ENCODE measurements at regions not wholly inside any gene's neighbourhood (a gene's known extent, or its start where the extent isn't known, plus 50 kb on each side); places are given as distances from the start of the nearest gene placed in this dataset.
A peak's percentile ranks its signal among the peaks of the same experiment; 100 is the strongest.

GRCh38 chrX:49773993-49774392 lies 55.1 kb upstream of the PAGE4 start:
- no peak overlapping the region for H3K4me3 ChIP-seq
- no peaks in the 10 kb centered on the region for H3K36me3 ChIP-seq
- no peaks in the 10 kb centered on the region for H3K9me3 ChIP-seq (replicated peaks)
- no peaks in the 10 kb centered on the region for H3K27me3 ChIP-seq
- H3K4me1 ChIP-seq = no peaks in the 10 kb centered on the region
- H3K27ac ChIP-seq = no peak overlapping the region
- no peak for DNase-seq

DNA sequence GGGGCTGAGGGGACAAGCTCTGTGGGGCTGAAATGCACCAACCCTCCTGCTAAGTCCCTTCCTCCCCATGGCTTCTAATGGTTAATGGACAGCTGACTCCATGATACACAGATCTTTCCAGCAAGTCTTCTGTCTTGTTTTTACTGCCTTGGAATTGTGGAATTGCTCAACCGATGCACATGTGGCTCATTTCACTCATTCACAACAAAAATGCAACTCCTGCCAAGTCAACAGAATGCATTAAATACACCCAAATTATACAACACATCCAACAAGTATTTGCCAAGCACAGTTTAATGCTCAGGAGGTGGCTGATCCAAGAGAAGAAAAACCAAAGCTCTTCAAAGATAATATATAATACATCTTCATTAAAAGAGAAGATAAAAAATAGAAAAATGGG lies 61.9 kb upstream of the PAGE4 start:
- Histone ChIP-seq H3K4me3 (no peak overlapping the region), H3K36me3 (no peaks in the 10 kb centered on the region), H3K27ac (no peak overlapping the region), H3K27me3 (no peaks in the 10 kb centered on the region), H3K4me1 (no peaks in the 10 kb centered on the region), H3K9me3 (replicated peaks) (no peaks in the 10 kb centered on the region)
- DNase-seq = no peak

- no peaks in the 10 kb centered on the region for H3K9me3 ChIP-seq (replicated peaks)
- DNase-seq = no peak
- no peaks in the 10 kb centered on the region for H3K4me1 ChIP-seq
- no peaks in the 10 kb centered on the region for H3K36me3 ChIP-seq
- no peak overlapping the region for H3K4me3 ChIP-seq
- no peak overlapping the region for H3K27ac ChIP-seq
- H3K27me3 ChIP-seq = no peaks in the 10 kb centered on the region
Observed at GRCh38 chrX:49762175-49762720, 66.5 kb upstream of the PAGE1 start.

GRCh38 chrX:49761481-49761880 lies 65.7 kb upstream of the PAGE1 start:
- no peaks in the 10 kb centered on the region for H3K36me3 ChIP-seq
- H3K27ac ChIP-seq = no peak overlapping the region
- no peaks in the 10 kb centered on the region for H3K27me3 ChIP-seq
- H3K9me3 ChIP-seq (replicated peaks) = no peaks in the 10 kb centered on the region
- H3K4me1 ChIP-seq = no peaks in the 10 kb centered on the region
- DNase-seq = peak in 1 of 2 experiments; percentile 25
- H3K4me3 ChIP-seq = no peak overlapping the region

DNA sequence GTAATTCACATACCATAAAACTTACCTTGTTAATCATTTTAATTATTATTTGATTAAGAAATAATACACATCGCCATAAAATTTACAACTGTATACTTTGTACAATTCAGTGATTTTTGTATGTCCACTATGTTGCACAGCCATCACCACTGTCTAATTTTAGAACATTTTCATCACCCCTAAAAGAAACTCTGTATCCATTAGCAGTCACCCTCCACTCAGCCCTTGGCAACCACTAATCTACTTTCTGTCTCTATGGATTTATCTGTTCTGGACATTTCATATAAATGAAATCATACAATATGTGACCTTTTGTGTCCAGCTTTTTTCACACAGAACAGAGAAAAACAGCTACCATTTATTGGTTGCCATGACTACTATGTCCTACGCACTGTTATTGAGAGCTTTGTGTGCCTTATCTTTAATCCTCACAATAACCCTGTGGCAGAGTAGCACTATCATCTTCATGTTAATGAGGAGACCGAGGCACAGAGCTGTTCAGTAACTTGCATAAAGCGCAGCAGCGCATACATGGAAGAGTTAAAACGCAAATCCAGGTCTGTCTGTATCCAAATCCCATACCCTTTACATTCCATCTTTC lies 64.6 kb upstream of the PAGE1 start:
- DNase-seq = no peak
- Histone ChIP-seq H3K4me1 (no peaks in the 10 kb centered on the region), H3K27me3 (no peaks in the 10 kb centered on the region), H3K27ac (no peak overlapping the region), H3K9me3 (replicated peaks) (no peaks in the 10 kb centered on the region), H3K36me3 (no peaks in the 10 kb centered on the region), H3K4me3 (no peak overlapping the region)

DNA sequence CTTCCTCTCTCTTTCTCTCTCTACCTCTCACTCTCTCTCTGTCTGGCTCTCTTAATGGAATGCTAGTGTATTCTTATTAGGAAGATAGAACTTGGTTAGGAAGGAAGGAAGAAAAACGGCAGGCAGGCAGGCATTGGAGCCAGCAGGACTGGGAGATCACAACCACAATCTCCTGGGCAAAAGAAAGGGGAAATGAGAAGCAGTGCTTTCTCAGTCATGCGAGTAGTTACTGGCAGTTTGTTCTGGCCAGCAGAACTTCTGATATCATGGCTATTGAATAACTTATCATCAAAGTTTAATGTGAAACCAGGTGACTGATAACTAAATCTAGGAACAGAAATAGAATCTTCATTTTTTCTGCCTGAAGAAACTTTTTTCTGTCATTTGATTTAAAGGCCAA lies 60.9 kb upstream of the PAGE1 start:
- H3K27ac ChIP-seq = no peak overlapping the region
- H3K9me3 ChIP-seq (replicated peaks) = no peaks in the 10 kb centered on the region
- H3K4me1 ChIP-seq = no peaks in the 10 kb centered on the region
- no peak overlapping the region for H3K4me3 ChIP-seq
- H3K27me3 ChIP-seq = no peaks in the 10 kb centered on the region
- H3K36me3 ChIP-seq = no peaks in the 10 kb centered on the region
- DNase-seq = no peak

DNA sequence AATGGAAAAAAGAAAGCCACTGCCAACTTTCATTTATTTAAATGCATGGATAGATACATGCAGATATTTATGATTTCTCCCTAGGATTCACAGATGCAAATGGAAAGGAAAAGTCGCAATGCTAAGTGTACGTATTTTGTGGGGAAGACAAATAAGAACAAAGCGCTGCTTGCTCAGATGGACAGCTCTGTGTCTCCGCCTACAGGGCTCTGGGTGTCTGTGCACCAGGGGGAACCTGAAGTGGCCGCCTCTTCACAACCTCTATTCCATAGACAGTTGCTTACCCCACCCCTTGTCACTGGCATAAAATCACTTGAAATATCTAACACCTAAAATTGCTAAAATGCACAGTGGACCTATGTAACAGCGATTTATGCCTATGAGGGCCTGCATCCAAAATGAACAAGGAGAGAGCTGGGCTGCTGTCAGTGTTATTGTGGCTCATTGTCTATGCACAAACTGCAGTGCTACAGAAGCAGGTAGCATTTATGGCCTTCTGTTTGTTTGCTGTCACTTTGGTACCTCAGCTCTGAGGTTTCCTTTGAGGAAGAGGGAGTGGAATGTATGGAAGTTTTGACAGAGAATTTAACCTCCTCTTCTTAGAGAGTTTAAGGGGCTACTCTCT lies 58.6 kb upstream of the PAGE1 start:
- H3K27ac ChIP-seq = no peak overlapping the region
- H3K4me3 ChIP-seq = no peak overlapping the region
- no peaks in the 10 kb centered on the region for H3K36me3 ChIP-seq
- H3K4me1 ChIP-seq = no peaks in the 10 kb centered on the region
- peak; percentile 8 to 45 for DNase-seq
- H3K9me3 ChIP-seq (replicated peaks) = no peaks in the 10 kb centered on the region
- no peaks in the 10 kb centered on the region for H3K27me3 ChIP-seq

DNA sequence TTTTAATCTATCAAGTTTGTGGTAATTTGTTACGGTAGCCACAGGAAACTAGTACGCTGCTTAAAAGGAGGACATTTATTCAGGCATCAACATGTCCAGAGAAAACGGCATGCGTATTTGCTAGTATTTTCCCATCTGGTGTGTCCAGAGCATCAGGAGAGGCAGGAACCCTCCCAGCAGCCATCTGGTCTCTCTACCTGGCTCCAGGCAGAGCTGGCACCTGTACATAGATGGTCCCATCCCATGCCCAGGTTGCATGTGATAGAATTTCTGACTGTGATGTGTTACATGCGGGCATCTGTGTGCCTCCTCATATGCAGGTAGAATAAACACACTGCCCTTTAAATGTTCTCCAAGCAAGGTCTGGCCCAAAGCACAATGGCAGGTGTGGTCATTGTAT lies 57.9 kb upstream of the PAGE1 start:
- no peak for DNase-seq
- Histone ChIP-seq H3K27ac (no peak overlapping the region), H3K4me3 (no peak overlapping the region), H3K36me3 (no peaks in the 10 kb centered on the region), H3K27me3 (no peaks in the 10 kb centered on the region), H3K4me1 (no peaks in the 10 kb centered on the region), H3K9me3 (replicated peaks) (no peaks in the 10 kb centered on the region)

- H3K36me3 ChIP-seq = no peaks in the 10 kb centered on the region
- no peaks in the 10 kb centered on the region for H3K27me3 ChIP-seq
- H3K27ac ChIP-seq = no peak overlapping the region
- H3K4me3 ChIP-seq = no peak overlapping the region
- DNase-seq = no peak
- H3K9me3 ChIP-seq (replicated peaks) = no peaks in the 10 kb centered on the region
- no peaks in the 10 kb centered on the region for H3K4me1 ChIP-seq
Observed at GRCh38 chrX:49748211-49748956, 52.6 kb upstream of the PAGE1 start.

- DNase-seq = no peak
- H3K36me3 ChIP-seq = no peaks in the 10 kb centered on the region
- no peaks in the 10 kb centered on the region for H3K9me3 ChIP-seq (replicated peaks)
- no peaks in the 10 kb centered on the region for H3K27me3 ChIP-seq
- H3K4me1 ChIP-seq = no peaks in the 10 kb centered on the region
- H3K4me3 ChIP-seq = no peak overlapping the region
- no peak overlapping the region for H3K27ac ChIP-seq
Observed at GRCh38 chrX:49746306-49746705, 50.5 kb upstream of the PAGE1 start.

Measured in SJCRH30 (cell line).